HG02970 (cell line): ENCODE measurements at regions not wholly inside any gene's neighbourhood (a gene's known extent, or its start where the extent isn't known, plus 50 kb on each side); places are given as distances from the start of the nearest gene placed in this dataset.

Source experiments
- ATAC-seq: cut with Tn5 transposase; IDR thresholded peaks from one replicate; pipeline ENCODE4 v1.9.1; 2021; ENCODE audit warnings: mild to moderate bottlenecking, moderate library complexity, moderate number of reproducible peaks; ENCODE audit not compliant: unreplicated experiment, low FRiP score

- no peak for ATAC-seq
These were observed 108.9 kb downstream of the VEGFA start for GRCh38 chr6:43878823-43879495.

GRCh38 chr6:43878127-43878634 is 108.2 kb downstream of the VEGFA start:
- no peak for ATAC-seq

GRCh38 chr6:43877463-43878126 is 107.6 kb downstream of the VEGFA start:
- no peak for ATAC-seq

GRCh38 chr6:43877036-43877435 is 107.0 kb downstream of the VEGFA start:
- ATAC-seq: no peak

GRCh38 chr6:43876602-43877001 is 106.6 kb downstream of the VEGFA start:
- no peak for ATAC-seq

- no peak for ATAC-seq
These were observed 106.0 kb downstream of the VEGFA start for GRCh38 chr6:43875849-43876572.

- ATAC-seq: no peak
These were observed 105.0 kb downstream of the VEGFA start for GRCh38 chr6:43874814-43875590.

- no peak for ATAC-seq
These were observed 104.0 kb downstream of the VEGFA start for GRCh38 chr6:43873806-43874714.

- ATAC-seq: no peak
These were observed 101.9 kb downstream of the VEGFA start for GRCh38 chr6:43871933-43872332.

GRCh38 chr6:43871284-43871683 is 101.3 kb downstream of the VEGFA start:
- no peak for ATAC-seq

- ATAC-seq: no peak
These were observed 100.7 kb downstream of the VEGFA start for GRCh38 chr6:43870660-43871061.

GRCh38 chr6:43869792-43870659 is 100.0 kb downstream of the VEGFA start:
- no peak for ATAC-seq

- ATAC-seq: no peak
These were observed 99.2 kb downstream of the VEGFA start for GRCh38 chr6:43869079-43869710.

GRCh38 chr6:43868467-43868866 is 98.5 kb downstream of the VEGFA start:
- no peak for ATAC-seq

- no peak for ATAC-seq
These were observed 98.0 kb downstream of the VEGFA start for GRCh38 chr6:43867996-43868395.

- ATAC-seq: no peak
These were observed 97.2 kb downstream of the VEGFA start for GRCh38 chr6:43867246-43867645.

GRCh38 chr6:43865932-43866645 is 96.1 kb downstream of the VEGFA start:
- ATAC-seq: no peak

- no peak for ATAC-seq
These were observed 95.1 kb downstream of the VEGFA start for GRCh38 chr6:43865086-43865485.
